Muscle of leg (tissue), 3 donors: ENCODE measurements at regions not wholly inside any gene's neighbourhood (a gene's known extent, or its start where the extent isn't known, plus 50 kb on each side); places are given as distances from the start of the nearest gene placed in this dataset.

Experiments
- DNase-seq: peaks from one replicate; pipeline ENCODE4 v3.0.0; 2013
- H3K27ac ChIP-seq: one replicate; pipeline ENCODE4 v1.5.1; 2013; ENCODE audit warnings: mild to moderate bottlenecking, low read length, control low read depth
- H3K27me3 ChIP-seq: one replicate; pipeline ENCODE4 v1.6.1; 2013; ENCODE audit warnings: low read length; ENCODE audit not compliant: control insufficient read depth, insufficient read depth
- H3K36me3 ChIP-seq: one replicate; pipeline ENCODE4 v1.6.1; 2013; ENCODE audit warnings: low read length; ENCODE audit not compliant: control insufficient read depth, insufficient read depth
- H3K4me1 ChIP-seq: one replicate; pipeline ENCODE4 v1.6.1; 2013; ENCODE audit warnings: low read length; ENCODE audit not compliant: control insufficient read depth, insufficient read depth
- H3K4me3 ChIP-seq: one replicate; pipeline ENCODE4 v1.5.1; 2013; ENCODE audit warnings: low read length, control low read depth
- H3K9me3 ChIP-seq: replicated peaks from 2 replicates; pipeline ENCODE4 v1.6.1; 2013; ENCODE audit warnings: low read depth, low read length; ENCODE audit not compliant: control insufficient read depth
- WGBS: methylation state at CpG from one replicate; pipeline ENCODE4 v1.1.5; 2013; ENCODE audit warnings: missing lambda C conversion rate; ENCODE audit not compliant: insufficient coverage; 5-methylcytosine and 5-hydroxymethylcytosine counted together

DNA sequence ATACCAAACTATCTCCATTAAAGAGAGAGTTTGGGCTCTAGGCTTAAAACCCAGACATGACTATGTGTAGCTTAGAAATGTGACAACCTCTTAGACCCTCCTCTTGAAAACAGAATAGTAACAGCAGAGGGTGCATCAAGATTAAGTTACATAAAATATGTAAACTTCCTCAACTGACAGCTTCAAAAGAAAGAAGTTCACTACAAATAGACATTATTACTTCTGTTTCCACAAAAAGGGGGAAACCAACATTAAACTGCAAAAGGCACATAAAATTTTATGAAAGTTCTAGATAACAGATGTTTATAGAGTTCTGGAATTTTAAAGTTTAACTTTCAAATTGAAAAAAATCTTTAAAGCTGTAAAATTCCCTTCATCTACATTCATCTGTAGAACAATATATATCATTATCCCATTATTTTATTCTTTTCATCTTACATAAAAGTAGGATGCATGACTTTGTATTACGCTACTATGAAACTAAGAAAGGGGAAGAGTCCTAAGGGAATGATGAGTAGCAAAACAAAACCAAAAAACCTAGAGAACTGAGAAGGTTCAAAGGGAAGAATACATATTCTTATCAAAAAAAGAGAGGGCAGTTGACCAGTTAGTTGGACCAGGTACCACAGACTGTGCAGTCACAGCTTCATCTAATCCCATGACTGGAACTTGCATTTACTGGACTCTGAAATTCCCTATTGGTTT is 177.0 kb downstream of the SIPA1L2 start:
- no peak overlapping the region for H3K4me3 ChIP-seq
- no CpG with 5 or more reads among the region's 1 CpG for WGBS
- no peaks in the 10 kb centered on the region for H3K9me3 ChIP-seq
- no peaks in the 10 kb centered on the region for H3K27me3 ChIP-seq
- no peak for DNase-seq
- no peak overlapping the region for H3K27ac ChIP-seq
- H3K4me1 ChIP-seq: no peaks in the 10 kb centered on the region
- H3K36me3 ChIP-seq: peaks cover 2% of the 10 kb centered on the region

DNA sequence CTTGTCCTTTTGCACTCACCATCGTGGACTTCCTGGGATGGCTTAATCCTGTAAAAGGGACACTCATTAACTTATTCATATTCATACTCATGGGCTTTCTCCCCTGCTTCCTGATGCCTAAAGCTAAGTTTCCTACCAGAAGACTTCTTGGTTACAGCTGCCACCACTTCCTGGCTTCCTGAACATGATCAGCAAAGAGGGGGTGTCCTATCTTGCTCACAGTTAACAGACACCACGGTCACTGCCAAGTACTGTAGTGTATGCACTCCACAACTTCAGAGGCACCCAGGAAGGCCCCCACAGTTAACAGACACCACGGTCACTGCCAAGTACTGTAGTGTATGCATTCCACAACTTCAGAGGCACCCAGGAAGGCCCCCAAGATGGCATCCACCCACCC is 177.8 kb downstream of the SIPA1L2 start:
- no peak for DNase-seq
- H3K27me3 ChIP-seq: no peaks in the 10 kb centered on the region
- no peak overlapping the region for H3K4me3 ChIP-seq
- H3K36me3 ChIP-seq: peaks cover 2% of the 10 kb centered on the region
- no peaks in the 10 kb centered on the region for H3K4me1 ChIP-seq
- H3K9me3 ChIP-seq: no peaks in the 10 kb centered on the region
- H3K27ac ChIP-seq: no peak overlapping the region
- WGBS: 93% methylated on average over 2 of the region's 3 CpGs

DNA sequence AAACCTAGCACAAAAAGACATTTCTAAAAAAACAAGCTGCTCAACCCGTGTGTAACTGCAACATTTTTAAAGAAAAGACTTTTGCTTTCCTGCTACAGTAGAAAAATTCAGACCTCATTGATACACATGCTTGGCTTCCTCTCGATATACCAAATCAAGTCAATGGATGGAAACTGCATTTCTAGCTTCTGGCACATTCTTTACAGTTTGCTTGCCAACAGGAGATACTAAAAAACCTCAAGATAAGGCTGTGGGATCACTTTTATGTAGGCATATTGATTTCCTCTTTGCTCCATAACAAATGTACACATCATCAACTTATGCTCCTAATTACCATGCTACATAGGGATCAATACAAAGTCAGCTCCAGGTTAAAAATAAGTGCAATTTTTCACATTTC is 178.4 kb downstream of the SIPA1L2 start:
- H3K27ac ChIP-seq: no peak overlapping the region
- no peaks in the 10 kb centered on the region for H3K4me1 ChIP-seq
- H3K27me3 ChIP-seq: no peaks in the 10 kb centered on the region
- H3K9me3 ChIP-seq: no peaks in the 10 kb centered on the region
- H3K4me3 ChIP-seq: no peak overlapping the region
- WGBS: 100% methylated on average over 1 of the region's 2 CpGs
- DNase-seq: no peak
- H3K36me3 ChIP-seq: peaks cover 2% of the 10 kb centered on the region

DNA sequence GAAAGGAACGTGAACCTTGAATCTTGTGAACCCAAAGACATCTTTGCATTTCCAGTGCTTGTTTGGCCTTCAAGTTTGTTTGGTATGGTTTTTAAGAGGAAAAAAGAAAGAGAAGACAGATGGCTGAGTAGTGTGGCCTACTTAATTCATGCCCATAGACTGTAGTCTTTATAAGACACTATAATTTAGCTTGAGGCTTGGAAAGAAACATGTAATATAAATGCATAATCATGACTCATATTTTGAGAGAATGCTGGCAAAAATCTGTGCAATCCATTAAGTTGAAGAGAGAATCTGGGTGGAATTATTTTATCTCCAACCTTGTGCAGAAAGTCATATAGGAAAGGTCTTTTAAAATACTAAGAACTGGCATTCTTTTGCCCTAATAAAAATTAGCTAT is 179.3 kb downstream of the SIPA1L2 start:
- 67% methylated on average over 1 of the region's 1 CpG for WGBS
- Histone ChIP-seq H3K4me1 (no peaks in the 10 kb centered on the region), H3K27ac (no peak overlapping the region)

DNA sequence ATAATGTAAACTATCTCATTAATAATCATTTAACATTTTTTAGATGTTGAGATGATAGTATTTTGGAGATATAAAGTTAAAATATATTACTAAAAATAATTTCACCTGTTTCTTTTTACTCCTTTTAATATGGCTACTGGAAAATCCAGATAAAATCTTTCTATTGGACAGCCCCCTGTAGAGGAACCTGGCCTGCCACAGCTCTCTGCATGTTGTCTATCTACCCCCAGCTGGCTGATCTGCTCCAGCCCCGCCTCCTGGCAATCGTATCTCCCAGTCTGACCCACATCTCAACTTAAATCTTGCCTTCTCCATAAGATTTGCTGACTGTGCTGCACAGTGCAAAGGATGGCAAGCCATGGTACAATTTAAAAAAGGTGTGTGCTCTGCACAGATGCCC is 182.8 kb downstream of the SIPA1L2 start:
- 93% methylated on average over 2 of the region's 2 CpGs for WGBS
- H3K4me1 ChIP-seq: no peaks in the 10 kb centered on the region
- DNase-seq: no peak
- H3K9me3 ChIP-seq: no peaks in the 10 kb centered on the region
- H3K36me3 ChIP-seq: peaks cover 8% of the 10 kb centered on the region
- no peaks in the 10 kb centered on the region for H3K27me3 ChIP-seq
- H3K4me3 ChIP-seq: no peak overlapping the region
- no peak overlapping the region for H3K27ac ChIP-seq

More for the DNA sequence above, 179.3 kb downstream of the SIPA1L2 start:
- peak; percentile 28 for DNase-seq
- H3K4me3 ChIP-seq: no peak overlapping the region
- peaks cover 2% of the 10 kb centered on the region for H3K36me3 ChIP-seq
- H3K9me3 ChIP-seq: no peaks in the 10 kb centered on the region
- H3K27me3 ChIP-seq: no peaks in the 10 kb centered on the region

DNA sequence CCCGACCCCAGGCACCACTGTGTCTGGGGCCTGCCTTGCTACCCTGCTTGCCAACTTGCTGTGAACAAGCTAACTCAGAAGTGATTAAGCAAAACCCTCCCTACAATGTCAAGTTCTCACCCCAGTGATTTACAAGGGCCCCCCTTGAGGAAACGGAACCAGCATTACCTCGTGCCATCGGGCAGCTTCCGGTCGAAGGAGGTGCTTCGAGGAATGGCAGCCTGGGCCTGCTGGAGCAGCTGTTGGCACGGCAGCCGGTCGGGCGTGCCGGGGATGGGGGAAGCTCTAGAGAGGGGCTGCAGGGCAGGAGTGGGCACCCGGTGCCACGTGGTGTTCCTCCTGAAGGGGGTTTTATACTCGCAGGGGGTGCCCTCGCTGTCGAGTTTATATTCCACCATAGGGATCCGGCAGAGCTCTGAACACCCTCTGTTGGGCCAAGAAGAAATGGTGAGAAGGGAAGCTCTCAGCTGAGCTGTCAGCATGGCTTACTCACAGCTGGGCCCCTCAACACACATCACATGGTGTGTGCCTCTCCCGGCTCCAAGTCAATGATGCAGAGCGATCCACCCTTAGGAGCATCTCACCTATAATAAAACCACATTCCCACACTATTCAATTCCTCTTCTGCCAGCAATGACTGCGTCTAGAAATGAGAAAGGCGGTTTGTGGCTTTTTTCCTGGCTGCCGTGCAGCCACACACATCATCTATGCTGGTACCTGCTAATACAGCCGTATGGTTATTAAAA is 184.4 kb downstream of the SIPA1L2 start:
- Histone ChIP-seq H3K27me3 (no peaks in the 10 kb centered on the region), H3K4me1 (peaks cover 1% of the 10 kb centered on the region), H3K9me3 (no peaks in the 10 kb centered on the region), H3K27ac (peak overlapping the region; percentile 30), H3K4me3 (no peak overlapping the region), H3K36me3 (peaks cover 21% of the 10 kb centered on the region)
- WGBS: 84% methylated on average over 18 of the region's 24 CpGs
- DNase-seq: no peak

DNA sequence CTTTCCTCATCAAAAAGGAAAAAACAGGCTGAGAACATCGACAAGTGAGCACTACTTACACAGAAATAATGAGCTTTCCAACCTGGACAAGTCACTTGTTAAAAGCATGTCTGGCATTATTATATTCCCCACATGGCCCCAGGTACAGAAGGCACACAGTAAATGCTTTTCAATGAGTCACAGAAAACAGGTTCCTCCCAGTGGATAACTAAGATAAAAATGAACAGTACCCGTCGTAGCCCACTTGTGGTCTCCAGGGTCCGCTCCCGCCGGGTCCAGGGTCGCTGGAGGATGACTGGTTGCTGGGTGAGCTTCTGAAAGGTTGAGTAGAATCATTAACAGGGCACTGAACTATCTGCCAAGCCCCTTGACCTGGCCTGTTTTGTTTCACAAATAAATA is 186.6 kb downstream of the SIPA1L2 start:
- no peak for DNase-seq
- Histone ChIP-seq H3K27me3 (no peaks in the 10 kb centered on the region), H3K27ac (no peak overlapping the region), H3K4me1 (peaks cover 2% of the 10 kb centered on the region), H3K4me3 (no peak overlapping the region), H3K36me3 (peaks cover 23% of the 10 kb centered on the region), H3K9me3 (no peaks in the 10 kb centered on the region)
- WGBS: no CpG with 5 or more reads among the region's 7 CpGs

DNA sequence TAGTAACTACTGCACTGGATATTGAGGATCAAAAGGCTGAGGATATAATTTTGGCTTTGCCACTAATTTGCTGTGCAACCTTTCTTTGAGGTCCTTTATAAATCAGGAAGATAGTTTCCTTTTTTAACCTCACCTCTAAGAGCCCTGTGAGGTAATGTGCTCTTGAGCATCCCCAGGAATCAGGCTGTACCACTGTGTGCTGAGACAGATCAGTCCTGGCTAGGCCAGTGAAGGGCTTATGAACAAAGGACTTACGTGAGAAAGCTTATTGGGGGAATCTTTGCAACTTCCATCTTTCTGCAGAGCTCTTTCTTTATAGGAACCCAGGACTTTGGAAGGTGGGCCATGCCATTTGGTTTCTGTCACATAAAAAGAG is 188.9 kb downstream of the SIPA1L2 start:
- DNase-seq: no peak
- Histone ChIP-seq H3K27me3 (no peaks in the 10 kb centered on the region), H3K36me3 (peaks cover 31% of the 10 kb centered on the region), H3K27ac (no peak overlapping the region), H3K9me3 (no peaks in the 10 kb centered on the region), H3K4me3 (no peak overlapping the region), H3K4me1 (peaks cover 3% of the 10 kb centered on the region)
- WGBS: no CpG with 5 or more reads among the region's 1 CpG

DNA sequence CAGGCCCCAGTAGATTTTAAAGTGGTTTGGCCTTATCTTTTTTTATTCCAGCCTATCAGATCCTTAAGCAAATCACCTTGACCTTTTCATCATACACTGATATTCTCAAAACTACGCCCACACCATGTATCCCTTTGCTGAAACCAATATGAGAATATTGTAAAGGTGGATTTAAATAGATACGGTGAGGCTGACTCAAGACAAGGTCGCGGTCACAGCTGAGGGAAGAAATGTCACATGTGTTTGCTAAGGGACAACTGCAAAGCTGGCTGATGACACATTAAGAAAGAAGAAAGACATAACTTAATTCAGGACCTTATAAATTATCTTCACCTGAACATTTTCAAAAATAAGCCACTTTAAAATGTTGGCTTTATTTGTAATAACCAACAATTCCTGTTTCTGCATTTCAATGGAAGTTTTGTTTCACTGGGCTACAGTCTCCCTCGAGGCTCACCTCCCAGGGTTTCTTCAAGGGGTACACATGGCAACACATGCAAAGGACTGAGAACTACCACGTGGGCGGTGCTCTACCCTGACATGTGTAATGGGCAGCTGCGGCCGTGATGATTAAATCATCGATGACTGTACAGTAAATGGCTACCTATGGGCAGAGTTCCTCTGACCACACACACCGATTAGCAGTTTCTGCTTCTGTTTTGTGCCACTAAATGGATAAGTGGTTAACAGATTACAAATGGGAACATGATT is 189.5 kb downstream of the SIPA1L2 start:
- H3K27me3 ChIP-seq: no peaks in the 10 kb centered on the region
- H3K27ac ChIP-seq: no peak overlapping the region
- DNase-seq: no peak
- H3K36me3 ChIP-seq: peaks cover 30% of the 10 kb centered on the region
- H3K4me1 ChIP-seq: peaks cover 6% of the 10 kb centered on the region
- no peaks in the 10 kb centered on the region for H3K9me3 ChIP-seq
- 75% methylated on average over 5 of the region's 11 CpGs for WGBS
- H3K4me3 ChIP-seq: no peak overlapping the region

DNA sequence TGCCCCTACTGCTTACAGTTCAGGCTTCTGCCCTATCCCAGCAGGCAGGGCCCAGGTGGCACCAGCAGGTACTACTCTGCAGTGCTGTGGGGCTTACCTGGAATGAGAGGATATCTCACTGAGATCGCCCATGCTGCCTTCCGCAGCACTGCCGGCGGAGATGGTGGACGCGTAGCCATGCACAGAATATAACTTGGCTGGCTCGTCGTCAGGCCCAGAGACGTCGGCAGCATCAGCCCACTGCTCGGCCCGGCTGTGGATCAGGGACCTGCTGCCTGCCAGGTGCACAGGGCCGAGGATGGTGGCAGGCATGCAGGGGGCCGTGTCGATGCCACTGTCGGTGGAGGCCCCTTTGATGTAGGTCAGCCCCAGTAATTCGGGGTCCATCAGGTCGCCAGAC is 190.9 kb downstream of the SIPA1L2 start:
- DNase-seq: no peak
- H3K4me1 ChIP-seq: peaks cover 6% of the 10 kb centered on the region
- no peak overlapping the region for H3K4me3 ChIP-seq
- no peaks in the 10 kb centered on the region for H3K9me3 ChIP-seq
- peaks cover 32% of the 10 kb centered on the region for H3K36me3 ChIP-seq
- H3K27me3 ChIP-seq: no peaks in the 10 kb centered on the region
- 87% methylated on average over 18 of the region's 18 CpGs for WGBS
- H3K27ac ChIP-seq: no peak overlapping the region
